OCI-LY3 (cell line): ENCODE measurements at regions not wholly inside any gene's neighbourhood (a gene's known extent, or its start where the extent isn't known, plus 50 kb on each side); places are given as distances from the start of the nearest gene placed in this dataset.
"Not testable (repeated sequence)": the region's sequence is repeated elsewhere in the genome, so short reads cannot be mapped to it uniquely, and the experiment has no call there.

Experiments
- H2AFZ ChIP-seq: fragments of 200-600, 300-600 bp; shearing (Covaris generic); 2 replicates; pipeline ENCODE4 v1.6.0; 2014; ENCODE audit warnings: antibody characterized with exemption, low read depth, low read length
- H3K27ac ChIP-seq: fragments of 200-600, 300-600 bp; sonication (generic); 2 replicates; pipeline ENCODE4 v1.5.1; 2014; ENCODE audit warnings: mild to moderate bottlenecking, low read length, moderate library complexity, mixed read lengths
- H3K27me3 ChIP-seq: fragments of 200-600, 300-600 bp; sonication (generic); 2 replicates; pipeline ENCODE4 v1.6.1; 2014; ENCODE audit warnings: low read depth, low read length, mixed read lengths
- H3K36me3 ChIP-seq: fragments of 200-600, 300-600 bp; sonication (generic); replicated peaks from 2 replicates; pipeline ENCODE3; 2014; ENCODE audit warnings: low read depth, low read length, mixed read lengths
- H3K4me1 ChIP-seq: fragments of 300-600, 200-600 bp; sonication (generic); 2 replicates; pipeline ENCODE4 v1.6.1; 2014; ENCODE audit warnings: low read length, mixed read lengths
- H3K4me2 ChIP-seq: fragments of 200-600, 300-600 bp; sonication (generic); 2 replicates; pipeline ENCODE4 v1.6.1; 2014; ENCODE audit warnings: low read length, mixed read lengths
- H3K4me3 ChIP-seq: fragments of 300-600, 200-600 bp; sonication (generic); 2 replicates; pipeline ENCODE4 v1.5.1; 2014; ENCODE audit warnings: antibody characterized with exemption, mild to moderate bottlenecking, low read length, moderate library complexity
- H3K79me2 ChIP-seq: fragments of 300-600, 200-600 bp; shearing (Covaris generic); 2 replicates; pipeline ENCODE4 v1.6.1; 2014; ENCODE audit warnings: mild to moderate bottlenecking, low read length, mixed read lengths
- H3K9ac ChIP-seq: fragments of 300-600, 200-600 bp; shearing (Covaris generic); 2 replicates; pipeline ENCODE4 v1.6.0; 2014; ENCODE audit warnings: mild to moderate bottlenecking, low read length, moderate library complexity
- H3K9me3 ChIP-seq: fragments of 200-600, 300-600 bp; shearing (Covaris generic); 2 replicates; pipeline ENCODE4 v1.6.1; 2014; ENCODE audit warnings: low read length, mixed read lengths; ENCODE audit not compliant: insufficient read depth
- H4K20me1 ChIP-seq: fragments of 200-600, 300-600 bp; sonication (generic); 2 replicates; pipeline ENCODE4 v1.6.1; 2016; ENCODE audit warnings: low read length, mixed read lengths; ENCODE audit not compliant: insufficient read depth
- CTCF ChIP-seq: fragments of 200-600, 300-600 bp; sonication (generic); IDR thresholded peaks from 2 replicates; pipeline ENCODE4 v1.5.1; 2014; ENCODE audit warnings: antibody characterized with exemption, low read length, low read depth
- EZH2phosphoT487 ChIP-seq: fragments of 200-600 bp; shearing (Covaris generic); IDR thresholded peaks from 2 replicates; pipeline ENCODE4 v1.6.1; 2018; ENCODE audit warnings: antibody characterized with exemption, mixed run types, low read depth

GRCh38 chr4:18611026-18611425 lies 589.5 kb upstream of the LCORL start:
- Histone ChIP-seq H3K36me3 (no peaks in the 10 kb centered on the region), H3K27me3 (no peaks in the 10 kb centered on the region), H2AFZ (no peak overlapping the region), H3K27ac (no peak overlapping the region), H3K79me2 (no peaks in the 10 kb centered on the region), H3K4me1 (peaks cover 2% of the 10 kb centered on the region), H3K4me3 (no peak overlapping the region), H3K9ac (no peak overlapping the region), H3K4me2 (no peak overlapping the region), H3K9me3 (no peaks in the 10 kb centered on the region), H4K20me1 (no peaks in the 10 kb centered on the region)
- TF ChIP-seq CTCF (no peak), EZH2phosphoT487 (no peak)

- H4K20me1 ChIP-seq, result no peaks in the 10 kb centered on the region
- H2AFZ ChIP-seq, result no peak overlapping the region
- no peaks in the 10 kb centered on the region for H3K36me3 ChIP-seq
- TF ChIP-seq CTCF (no peak), EZH2phosphoT487 (no peak)
- no peak overlapping the region for H3K27ac ChIP-seq
- no peaks in the 10 kb centered on the region for H3K27me3 ChIP-seq
- H3K4me2 ChIP-seq, result no peak overlapping the region
- peaks cover 7% of the 10 kb centered on the region for H3K4me1 ChIP-seq
- H3K79me2 ChIP-seq, result no peaks in the 10 kb centered on the region
- no peaks in the 10 kb centered on the region for H3K9me3 ChIP-seq
- H3K9ac ChIP-seq, result no peak overlapping the region
- no peak overlapping the region for H3K4me3 ChIP-seq
Measured at GRCh38 chr4:18608908-18609533, 587.5 kb upstream of the LCORL start.

GRCh38 chr4:18602610-18603009 lies 581.1 kb upstream of the LCORL start:
- H3K27me3 ChIP-seq, H4K20me1 ChIP-seq, H3K27ac ChIP-seq, H3K4me1 ChIP-seq, H3K36me3 ChIP-seq, H3K9me3 ChIP-seq, H3K4me3 ChIP-seq, H3K9ac ChIP-seq, H3K4me2 ChIP-seq, H2AFZ ChIP-seq, H3K79me2 ChIP-seq: not testable (repeated sequence)

DNA sequence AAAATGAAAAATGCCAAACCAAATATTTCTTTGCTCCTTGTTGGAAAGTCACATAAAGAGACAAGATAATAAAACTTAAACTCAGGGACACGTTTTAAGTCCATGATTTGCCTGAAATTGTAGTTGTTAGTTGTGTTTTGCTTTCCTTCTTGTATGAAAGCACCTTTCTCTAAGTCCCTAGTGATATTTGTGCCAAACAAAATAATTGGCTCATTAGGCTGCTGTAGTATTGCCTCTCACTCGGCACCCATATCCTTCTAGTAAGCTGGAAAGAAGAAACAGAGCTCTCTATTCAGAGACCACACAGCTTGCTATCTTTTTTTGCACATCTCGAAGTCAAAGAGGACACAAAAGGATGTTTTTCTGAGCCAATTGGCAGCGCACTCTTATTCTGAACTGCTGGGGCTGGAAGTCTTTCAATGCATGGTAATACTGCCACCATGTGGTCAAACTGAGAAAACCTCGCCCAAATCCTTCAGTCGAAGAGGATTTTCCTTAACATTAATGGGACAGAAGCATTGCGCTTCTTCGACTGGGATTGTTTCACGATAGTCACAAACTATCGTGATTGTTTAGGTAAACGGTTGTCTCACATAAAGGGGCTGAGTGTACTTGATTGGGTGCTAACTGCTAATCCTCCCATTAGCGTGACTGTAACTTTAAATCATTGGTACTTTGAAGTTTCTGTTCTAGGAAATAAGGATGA lies 571.9 kb upstream of the LCORL start:
- Histone ChIP-seq H3K9me3 (no peaks in the 10 kb centered on the region), H2AFZ (peak overlapping the region; percentile 82), H3K79me2 (no peaks in the 10 kb centered on the region), H3K4me3 (peak overlapping the region; percentile 69), H3K9ac (no peak overlapping the region), H3K27ac (no peak overlapping the region), H3K27me3 (peaks cover 31% of the 10 kb centered on the region), H3K36me3 (no peaks in the 10 kb centered on the region), H4K20me1 (no peaks in the 10 kb centered on the region), H3K4me2 (peak overlapping the region; percentile 84), H3K4me1 (peaks cover 9% of the 10 kb centered on the region)
- TF ChIP-seq CTCF (peak; percentile 90), EZH2phosphoT487 (no peak)
